Cardiac fibroblast (primary cell): ENCODE measurements at regions not wholly inside any gene's neighbourhood (a gene's known extent, or its start where the extent isn't known, plus 50 kb on each side); places are given as distances from the start of the nearest gene placed in this dataset.
"Not testable (repeated sequence)": the region's sequence is repeated elsewhere in the genome, so short reads cannot be mapped to it uniquely, and the experiment has no call there.

ENCODE experiments used
- DNase-seq, 2 donors: peaks; one replicate each; pipeline versions ENCODE4 v3.0.0 to v3.0.0-alpha.2; 2010; ENCODE audit warnings: low read depth in 2 of 2
- H3K4me3 ChIP-seq, 2 donors: replicated peaks in 1 of 2; 1 replicate in 1 of 2; 2 replicates in 1 of 2; pipeline ENCODE4 v1.5.1; 2011; ENCODE audit warnings: low read depth in 2 of 2, low read length in 2 of 2, mild to moderate bottlenecking in 2 of 2, moderate library complexity in 1 of 2
- TF ChIP-seq, protein P1 (sequence below): IDR thresholded peaks from one replicate; pipeline ENCODE4 v1.5.1; 2011; ENCODE audit warnings: low read depth, mild to moderate bottlenecking, low read length, inconsistent platforms

DNA sequence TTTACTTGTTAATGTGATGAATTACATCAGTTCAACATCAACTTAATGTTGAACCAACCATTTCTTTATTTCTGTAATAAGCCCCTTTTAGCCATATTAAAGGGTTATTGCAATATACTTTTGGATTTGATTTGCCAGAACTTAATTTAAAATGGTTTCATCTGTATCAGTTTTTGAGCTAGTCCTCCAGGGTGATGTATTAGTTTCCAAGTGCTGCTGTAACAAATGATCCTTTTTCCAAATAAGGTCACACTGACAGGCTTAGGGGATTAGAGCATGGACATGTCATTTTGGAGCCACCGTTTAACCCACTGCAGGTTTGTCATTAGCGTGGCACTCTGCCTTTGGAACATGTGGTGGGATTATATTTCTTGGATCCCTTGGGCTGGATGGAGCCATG, 244.8 kb upstream of the PLPP4 start:
- H3K4me3 ChIP-seq = no peak overlapping the region
- TF ChIP-seq, protein P1, sequence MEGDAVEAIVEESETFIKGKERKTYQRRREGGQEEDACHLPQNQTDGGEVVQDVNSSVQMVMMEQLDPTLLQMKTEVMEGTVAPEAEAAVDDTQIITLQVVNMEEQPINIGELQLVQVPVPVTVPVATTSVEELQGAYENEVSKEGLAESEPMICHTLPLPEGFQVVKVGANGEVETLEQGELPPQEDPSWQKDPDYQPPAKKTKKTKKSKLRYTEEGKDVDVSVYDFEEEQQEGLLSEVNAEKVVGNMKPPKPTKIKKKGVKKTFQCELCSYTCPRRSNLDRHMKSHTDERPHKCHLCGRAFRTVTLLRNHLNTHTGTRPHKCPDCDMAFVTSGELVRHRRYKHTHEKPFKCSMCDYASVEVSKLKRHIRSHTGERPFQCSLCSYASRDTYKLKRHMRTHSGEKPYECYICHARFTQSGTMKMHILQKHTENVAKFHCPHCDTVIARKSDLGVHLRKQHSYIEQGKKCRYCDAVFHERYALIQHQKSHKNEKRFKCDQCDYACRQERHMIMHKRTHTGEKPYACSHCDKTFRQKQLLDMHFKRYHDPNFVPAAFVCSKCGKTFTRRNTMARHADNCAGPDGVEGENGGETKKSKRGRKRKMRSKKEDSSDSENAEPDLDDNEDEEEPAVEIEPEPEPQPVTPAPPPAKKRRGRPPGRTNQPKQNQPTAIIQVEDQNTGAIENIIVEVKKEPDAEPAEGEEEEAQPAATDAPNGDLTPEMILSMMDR = no peak
- DNase-seq = no peak

GRCh38 chr10:120213283-120213682, 243.7 kb upstream of the PLPP4 start:
- not testable (repeated sequence) for H3K4me3 ChIP-seq, DNase-seq

DNA sequence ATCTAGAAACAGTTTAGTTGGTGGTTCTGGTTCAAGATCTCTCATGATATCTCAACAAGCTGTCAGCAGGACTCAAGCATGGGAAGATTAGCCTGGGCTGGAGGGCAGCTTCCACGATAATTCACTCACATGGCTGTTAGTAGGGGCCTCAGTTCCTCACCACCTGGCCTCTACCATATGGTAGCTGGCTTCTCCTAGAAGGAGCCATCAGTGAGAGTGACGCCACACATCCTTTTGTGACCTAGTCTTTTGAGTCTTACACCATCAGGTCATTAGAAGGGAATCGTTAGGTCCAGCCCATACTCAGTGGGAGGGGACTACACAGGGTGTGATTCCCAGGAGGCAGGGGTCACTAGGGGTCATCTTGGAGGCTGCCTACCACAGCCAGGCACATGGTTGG, 239.3 kb upstream of the PLPP4 start:
- TF ChIP-seq, protein P1 = no peak
- no peak overlapping the region for H3K4me3 ChIP-seq
- DNase-seq = no peak

GRCh38 chr10:120221873-120222485, 235.0 kb upstream of the PLPP4 start:
- TF ChIP-seq, protein P1 = peak; percentile 39
- peak; percentile 28 to 35 for DNase-seq
- H3K4me3 ChIP-seq = no peak overlapping the region

- no peak overlapping the region for H3K4me3 ChIP-seq
- TF ChIP-seq, protein P1 = no peak
- no peak for DNase-seq
Observed at GRCh38 chr10:120229641-120230040, 227.4 kb upstream of the PLPP4 start.

- not testable (repeated sequence) for DNase-seq, H3K4me3 ChIP-seq
Observed at GRCh38 chr10:120239695-120240094, 217.3 kb upstream of the PLPP4 start.

DNA sequence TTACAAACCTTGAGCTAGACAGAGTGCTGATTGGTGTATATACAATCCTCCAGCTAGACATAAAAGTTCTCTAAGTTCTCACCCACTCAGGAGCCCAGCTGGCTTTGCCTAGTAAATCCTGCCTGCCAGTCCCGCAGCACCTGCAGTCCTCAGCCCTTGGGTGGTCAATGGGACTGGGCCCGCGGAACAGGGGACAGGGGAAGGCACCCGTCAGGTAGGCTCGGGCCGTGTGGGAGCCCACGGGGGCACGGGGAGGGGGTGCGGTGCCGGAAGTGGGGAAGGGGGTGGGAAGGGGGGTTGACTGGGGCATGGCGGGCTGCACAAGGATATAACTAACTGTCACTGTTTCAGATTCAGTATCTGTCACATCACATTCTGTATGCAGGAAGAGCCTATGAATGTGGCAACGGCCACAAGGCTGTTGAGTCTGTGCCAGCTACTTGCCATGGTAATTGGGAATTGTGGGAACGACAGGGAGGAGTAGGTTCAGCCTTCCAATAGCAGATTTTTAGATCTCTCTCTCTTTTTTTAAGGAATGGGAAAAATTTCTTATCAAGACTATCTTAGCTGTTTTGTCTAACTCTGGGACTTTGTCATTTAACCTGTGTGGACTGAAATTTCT, 205.1 kb upstream of the PLPP4 start:
- no peak overlapping the region for H3K4me3 ChIP-seq
- TF ChIP-seq, protein P1 = no peak
- no peak for DNase-seq

DNA sequence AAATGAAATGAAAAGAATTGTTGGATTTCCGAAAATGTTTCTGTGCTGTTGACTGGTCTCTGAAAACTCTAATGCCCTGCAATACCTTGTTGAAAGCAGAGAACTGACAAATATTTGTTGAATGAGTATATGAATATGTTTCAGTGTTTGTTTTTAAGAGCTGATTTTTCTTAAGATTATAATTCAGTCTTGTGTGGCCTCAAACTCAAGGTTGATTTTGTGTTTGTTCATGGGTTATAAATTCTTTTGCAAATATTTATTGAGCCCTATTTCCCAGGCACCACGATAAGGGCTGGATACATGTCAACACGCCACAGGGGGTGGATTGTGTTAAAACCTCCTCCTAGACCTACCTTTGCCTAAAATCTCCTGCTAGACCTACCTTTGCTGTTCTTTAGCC, 203.9 kb upstream of the PLPP4 start:
- no peak for DNase-seq
- no peak overlapping the region for H3K4me3 ChIP-seq
- TF ChIP-seq, protein P1 = no peak
